ENCODE measurements at regions not wholly inside any gene's neighbourhood (a gene's known extent, or its start where the extent isn't known, plus 50 kb on each side); places are given as distances from the start of the nearest gene placed in this dataset.
A peak's percentile ranks its signal among the peaks of the same experiment; 100 is the strongest.

DNA sequence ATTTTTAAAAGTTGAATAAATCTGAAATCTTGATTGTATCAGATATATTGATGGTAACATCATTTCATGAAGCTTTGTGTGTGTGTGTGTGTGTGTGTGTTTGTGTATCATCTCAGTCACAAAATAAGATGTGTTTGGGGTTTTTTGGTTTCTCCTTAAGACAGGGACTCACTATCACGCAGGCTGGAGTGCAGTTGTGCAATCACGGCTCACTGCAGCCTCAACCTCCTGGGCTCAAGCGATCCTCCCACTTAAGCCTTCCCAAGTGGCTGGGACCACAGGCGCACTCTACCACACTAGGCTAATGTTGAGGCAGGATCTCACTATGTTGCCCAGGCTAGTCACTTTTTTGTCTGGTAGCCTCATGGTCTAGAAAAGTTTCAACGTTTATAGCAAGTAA lies 83.4 kb upstream of the DMRT1 start:
- Histone ChIP-seq H4K91ac (ENCODE audit: insufficient read depth, low read depth, low read length) (no peak overlapping the region; the same call in 1 of the 2 replicates), H2AK9ac (replicated peaks; ENCODE audit: low read depth, low read length, poor library complexity) (no peak overlapping the region), H3K79me1 (ENCODE audit: low read depth in 1 of 2, low read length in 2 of 2) (no peaks in the 10 kb centered on the region; a peak in 1 of 4 replicates), H3K27ac (ENCODE audit: insufficient read depth, low read length) (no peak overlapping the region), H3K4me1 (ENCODE audit: control insufficient read depth, insufficient read depth, low read length) (peaks cover 6% of the 10 kb centered on the region), H3K23ac (ENCODE audit: low read depth, low read length) (no peak overlapping the region), H3K14ac (replicated peaks; ENCODE audit: low read depth, low read length) (no peak overlapping the region), H2AK5ac (ENCODE audit: low read depth, low read length) (no peak overlapping the region), H3K9me3 (ENCODE audit: control insufficient read depth, insufficient read depth, low read length) (no peaks in the 10 kb centered on the region), H3K18ac (ENCODE audit: low read depth, low read length) (no peak overlapping the region), H3K9me1 (ENCODE audit: insufficient read depth, low read length) (peaks cover 9% of the 10 kb centered on the region), H4K20me1 (ENCODE audit: insufficient read depth, low read length) (no peaks in the 10 kb centered on the region), H4K8ac (ENCODE audit: low read depth in 2 of 2, low read length in 2 of 2) (no peak overlapping the region), H3K27me3 (ENCODE audit: control insufficient read depth, insufficient read depth, low read length) (no peaks in the 10 kb centered on the region), H3K4me2 (ENCODE audit: low read depth, low read length) (no peak overlapping the region), H3K9ac (ENCODE audit: low read depth, low read length) (no peak overlapping the region), H3K4ac (ENCODE audit: low read depth, low read length) (no peak overlapping the region), H2BK20ac (ENCODE audit: low read depth, low read length) (no peak overlapping the region), H3K36me3 (ENCODE audit: control insufficient read depth, insufficient read depth, low read length) (no peaks in the 10 kb centered on the region), H2AFZ (replicated peaks; ENCODE audit: low read length, poor library complexity) (no peak overlapping the region), H2BK5ac (ENCODE audit: low read depth, low read length, poor library complexity, severe bottlenecking) (no peak overlapping the region), H3K4me3 (ENCODE audit: insufficient read depth, low read depth, low read length) (no peak overlapping the region), H2BK15ac (ENCODE audit: low read depth, low read length) (no peak overlapping the region; the same call in 2 of the 3 replicates), H2BK120ac (ENCODE audit: low read depth, low read length) (no peak overlapping the region), H3K56ac (ENCODE audit: extremely low read depth, insufficient read depth, low read length) (no peak overlapping the region), H4K5ac (ENCODE audit: low read depth, low read length) (no peak overlapping the region)
- CTCF ChIA-PET = interaction anchor here (1.3 kb wide), 1 partner anchor 131 kb away, joined by 8 read pairs; no protein-coding TSS in a partner anchor
- POLR2A ChIA-PET (ENCODE audit: unreplicated experiment) = no interaction called here
- ATAC-seq (ENCODE audit: low read depth) (no peak), DNase-seq (no peak)
- intact Hi-C loops (cut with micrococcal nuclease) (no loop called here), in situ Hi-C loops (cut with MboI; ENCODE audit: low sequenced_read_pairs) (loop anchor here (5.0 kb wide), 1 partner anchor 141 kb away; no protein-coding TSS in a partner anchor), dilution Hi-C loops (cut with HindIII; ENCODE audit: low sequenced_read_pairs, unreplicated experiment) (no loop called here)
- TF ChIP-seq CEBPB (IDR thresholded peaks at IDR 0.05; ENCODE audit: low read depth, low read length) (peak; percentile 65), FOS (IDR thresholded peaks at IDR 0.05; ENCODE audit: low read depth, low read length) (no peak)
- no CpG with 5 or more reads among the region's 5 CpGs for WGBS, 2 experiments (ENCODE audit: extremely low coverage in 2 of 2, insufficient read length in 1 of 2)
- BruUV-seq (replicated peaks) = no TSS peak

Measured in IMR-90 (cell line).